HL-60 (cell line): ENCODE measurements at regions not wholly inside any gene's neighbourhood (a gene's known extent, or its start where the extent isn't known, plus 50 kb on each side); places are given as distances from the start of the nearest gene placed in this dataset.

Experiments used
- REST ChIP-seq: IDR thresholded peaks from 2 replicates; pipeline ENCODE4 v1.6.1; 2012; ENCODE audit warnings: low read depth; ENCODE audit not compliant: insufficient replicate concordance
- TF ChIP-seq, protein P1 (sequence below): IDR thresholded peaks from one replicate; pipeline ENCODE4 v1.5.1; 2011; ENCODE audit warnings: low read length, control low read depth, inconsistent platforms; ENCODE audit not compliant: insufficient read depth

DNA sequence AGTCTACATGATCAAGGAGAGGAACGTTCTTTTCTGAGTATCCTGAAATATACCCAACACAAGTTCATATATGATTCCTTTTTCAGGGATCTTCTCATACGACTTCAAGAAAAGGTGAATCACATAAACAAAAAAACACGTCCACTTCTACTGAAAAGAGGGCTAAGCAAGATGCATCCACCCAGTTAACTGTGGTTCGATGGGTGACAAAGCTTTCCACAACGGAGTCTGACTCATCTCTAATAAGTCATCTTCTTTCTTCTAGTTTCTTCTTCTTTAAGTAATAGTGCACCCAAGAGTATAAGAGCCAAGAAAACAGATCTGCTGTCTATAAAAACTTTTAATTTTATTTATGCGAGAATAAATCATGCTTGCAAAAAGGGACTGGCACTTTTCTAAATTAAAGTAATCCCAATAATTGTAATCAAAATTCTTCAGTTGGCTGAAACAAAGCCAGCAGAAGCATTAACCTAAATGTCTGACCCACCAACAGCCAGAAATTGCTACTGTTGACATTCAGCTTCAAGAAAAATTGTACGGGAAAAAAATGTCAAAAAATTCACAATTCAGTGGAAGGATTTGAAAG, 146.9 kb upstream of the ANK3 start:
- TF ChIP-seq, protein P1, sequence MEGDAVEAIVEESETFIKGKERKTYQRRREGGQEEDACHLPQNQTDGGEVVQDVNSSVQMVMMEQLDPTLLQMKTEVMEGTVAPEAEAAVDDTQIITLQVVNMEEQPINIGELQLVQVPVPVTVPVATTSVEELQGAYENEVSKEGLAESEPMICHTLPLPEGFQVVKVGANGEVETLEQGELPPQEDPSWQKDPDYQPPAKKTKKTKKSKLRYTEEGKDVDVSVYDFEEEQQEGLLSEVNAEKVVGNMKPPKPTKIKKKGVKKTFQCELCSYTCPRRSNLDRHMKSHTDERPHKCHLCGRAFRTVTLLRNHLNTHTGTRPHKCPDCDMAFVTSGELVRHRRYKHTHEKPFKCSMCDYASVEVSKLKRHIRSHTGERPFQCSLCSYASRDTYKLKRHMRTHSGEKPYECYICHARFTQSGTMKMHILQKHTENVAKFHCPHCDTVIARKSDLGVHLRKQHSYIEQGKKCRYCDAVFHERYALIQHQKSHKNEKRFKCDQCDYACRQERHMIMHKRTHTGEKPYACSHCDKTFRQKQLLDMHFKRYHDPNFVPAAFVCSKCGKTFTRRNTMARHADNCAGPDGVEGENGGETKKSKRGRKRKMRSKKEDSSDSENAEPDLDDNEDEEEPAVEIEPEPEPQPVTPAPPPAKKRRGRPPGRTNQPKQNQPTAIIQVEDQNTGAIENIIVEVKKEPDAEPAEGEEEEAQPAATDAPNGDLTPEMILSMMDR, result no peak
- TF ChIP-seq REST, result no peak
